ENCODE measurements at regions not wholly inside any gene's neighbourhood (a gene's known extent, or its start where the extent isn't known, plus 50 kb on each side); places are given as distances from the start of the nearest gene placed in this dataset.

DNA sequence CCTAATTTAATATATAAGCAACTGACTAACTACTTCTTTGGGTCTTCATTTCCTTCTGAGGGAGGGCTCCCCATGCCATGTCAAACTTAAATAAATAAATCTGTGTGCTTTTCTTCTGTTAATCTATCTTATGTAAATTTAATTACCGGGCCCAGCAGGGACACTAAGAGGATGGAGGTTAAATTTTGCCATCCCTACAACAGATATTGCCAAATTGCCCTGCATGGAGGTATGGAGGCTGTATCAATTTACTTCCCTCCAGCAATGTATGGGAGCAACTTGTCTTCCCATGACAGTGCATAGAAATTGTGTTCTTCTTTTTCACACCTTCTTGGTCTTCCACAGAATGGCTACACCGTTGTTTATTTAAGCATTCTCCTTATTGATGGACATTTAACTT lies 129.0 kb downstream of the NFKBIZ start:
- intact Hi-C loops (cut with DNase I), result no loop called here
- no peak for ATAC-seq
- Histone ChIP-seq H3K27ac (no peak overlapping the region), H3K27me3 (ENCODE audit: low read depth) (no peaks in the 10 kb centered on the region), H3K9me3 (no peaks in the 10 kb centered on the region), H3K4me3 (no peak overlapping the region), H3K4me1 (no peaks in the 10 kb centered on the region), H3K36me3 (no peaks in the 10 kb centered on the region)
- DNase-seq, result no peak
- TF ChIP-seq, protein P1, sequence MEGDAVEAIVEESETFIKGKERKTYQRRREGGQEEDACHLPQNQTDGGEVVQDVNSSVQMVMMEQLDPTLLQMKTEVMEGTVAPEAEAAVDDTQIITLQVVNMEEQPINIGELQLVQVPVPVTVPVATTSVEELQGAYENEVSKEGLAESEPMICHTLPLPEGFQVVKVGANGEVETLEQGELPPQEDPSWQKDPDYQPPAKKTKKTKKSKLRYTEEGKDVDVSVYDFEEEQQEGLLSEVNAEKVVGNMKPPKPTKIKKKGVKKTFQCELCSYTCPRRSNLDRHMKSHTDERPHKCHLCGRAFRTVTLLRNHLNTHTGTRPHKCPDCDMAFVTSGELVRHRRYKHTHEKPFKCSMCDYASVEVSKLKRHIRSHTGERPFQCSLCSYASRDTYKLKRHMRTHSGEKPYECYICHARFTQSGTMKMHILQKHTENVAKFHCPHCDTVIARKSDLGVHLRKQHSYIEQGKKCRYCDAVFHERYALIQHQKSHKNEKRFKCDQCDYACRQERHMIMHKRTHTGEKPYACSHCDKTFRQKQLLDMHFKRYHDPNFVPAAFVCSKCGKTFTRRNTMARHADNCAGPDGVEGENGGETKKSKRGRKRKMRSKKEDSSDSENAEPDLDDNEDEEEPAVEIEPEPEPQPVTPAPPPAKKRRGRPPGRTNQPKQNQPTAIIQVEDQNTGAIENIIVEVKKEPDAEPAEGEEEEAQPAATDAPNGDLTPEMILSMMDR (IDR thresholded peaks at IDR 0.05), result no peak

DNA sequence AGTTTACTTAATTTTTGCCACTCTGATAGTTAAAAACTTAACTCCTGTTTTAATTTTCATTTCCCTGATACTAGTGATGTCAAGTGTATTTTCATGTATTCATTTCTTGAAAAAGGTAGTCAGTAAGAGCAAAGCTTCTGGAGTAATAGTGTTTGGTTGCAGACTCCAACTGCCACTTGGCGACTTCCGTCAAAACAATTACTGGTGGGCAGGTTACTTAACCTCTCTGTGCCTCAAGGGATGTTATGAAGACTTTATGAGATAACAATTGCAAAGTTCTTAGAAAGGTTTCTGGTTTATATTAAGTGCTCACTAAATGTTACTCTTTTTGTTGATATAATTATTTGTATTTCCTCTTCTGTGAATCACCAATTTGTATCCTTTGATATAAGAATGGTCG lies 129.7 kb downstream of the NFKBIZ start:
- Histone ChIP-seq H3K36me3 (no peaks in the 10 kb centered on the region), H3K4me1 (no peaks in the 10 kb centered on the region), H3K9me3 (no peaks in the 10 kb centered on the region), H3K27ac (no peak overlapping the region), H3K27me3 (ENCODE audit: low read depth) (no peaks in the 10 kb centered on the region), H3K4me3 (no peak overlapping the region)
- no peak for DNase-seq
- intact Hi-C loops (cut with DNase I), result no loop called here
- no peak for ATAC-seq
- TF ChIP-seq, protein P1 (IDR thresholded peaks at IDR 0.05), result no peak

DNA sequence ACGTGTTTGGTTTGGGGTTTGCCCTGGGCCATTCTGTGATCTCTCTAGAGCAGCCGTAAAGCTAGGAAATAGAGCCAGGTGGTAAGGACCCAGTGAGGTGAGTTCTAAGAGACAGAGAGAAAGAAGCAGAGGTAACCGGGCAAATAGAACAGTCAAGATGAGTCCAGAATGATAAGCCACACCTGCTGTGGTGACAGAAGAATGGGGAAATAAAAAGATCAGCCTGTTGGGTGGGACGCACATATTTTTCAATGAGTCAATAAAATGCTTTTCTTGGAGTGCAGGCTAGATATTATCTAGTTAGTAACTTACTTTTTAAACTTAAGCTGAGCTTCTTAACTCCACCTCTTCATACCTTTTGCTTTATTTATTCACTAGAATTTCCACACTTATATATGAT lies 135.0 kb downstream of the NFKBIZ start:
- intact Hi-C loops (cut with DNase I), result no loop called here
- DNase-seq (no peak), ATAC-seq (no peak)
- Histone ChIP-seq H3K27me3 (ENCODE audit: low read depth) (no peaks in the 10 kb centered on the region), H3K27ac (no peak overlapping the region), H3K36me3 (no peaks in the 10 kb centered on the region), H3K9me3 (no peaks in the 10 kb centered on the region), H3K4me1 (no peaks in the 10 kb centered on the region), H3K4me3 (no peak overlapping the region)
- TF ChIP-seq, protein P1 (IDR thresholded peaks at IDR 0.05), result no peak

DNA sequence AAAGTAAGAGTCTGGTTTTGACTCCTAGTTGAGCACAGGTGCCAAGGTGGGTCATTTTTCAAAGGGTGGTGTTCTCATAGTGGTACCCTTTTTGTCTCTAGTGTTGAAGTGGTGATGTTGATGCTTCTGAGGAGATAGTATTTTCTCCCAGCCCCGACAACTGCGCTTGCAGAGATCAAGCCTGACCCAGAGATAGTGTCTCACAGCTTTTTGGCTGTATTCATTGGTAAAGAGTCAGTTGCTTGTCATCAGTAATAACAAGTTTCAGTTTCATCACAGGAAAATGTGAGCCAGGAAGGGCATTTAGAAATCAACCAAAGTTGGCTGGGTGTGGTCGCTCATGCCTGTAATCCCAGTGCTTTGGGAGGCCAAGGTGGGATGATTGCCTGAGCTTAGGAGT lies 139.3 kb downstream of the NFKBIZ start:
- H3K27me3 ChIP-seq (ENCODE audit: low read depth), result no peaks in the 10 kb centered on the region
- H3K36me3 ChIP-seq, result no peaks in the 10 kb centered on the region
- ATAC-seq (no peak), DNase-seq (no peak)
- TF ChIP-seq, protein P1 (IDR thresholded peaks at IDR 0.05), result no peak
- no peaks in the 10 kb centered on the region for H3K4me1 ChIP-seq
- no peak overlapping the region for H3K27ac ChIP-seq
- H3K4me3 ChIP-seq, result no peak overlapping the region
- intact Hi-C loops (cut with DNase I), result no loop called here
- no peaks in the 10 kb centered on the region for H3K9me3 ChIP-seq

DNA sequence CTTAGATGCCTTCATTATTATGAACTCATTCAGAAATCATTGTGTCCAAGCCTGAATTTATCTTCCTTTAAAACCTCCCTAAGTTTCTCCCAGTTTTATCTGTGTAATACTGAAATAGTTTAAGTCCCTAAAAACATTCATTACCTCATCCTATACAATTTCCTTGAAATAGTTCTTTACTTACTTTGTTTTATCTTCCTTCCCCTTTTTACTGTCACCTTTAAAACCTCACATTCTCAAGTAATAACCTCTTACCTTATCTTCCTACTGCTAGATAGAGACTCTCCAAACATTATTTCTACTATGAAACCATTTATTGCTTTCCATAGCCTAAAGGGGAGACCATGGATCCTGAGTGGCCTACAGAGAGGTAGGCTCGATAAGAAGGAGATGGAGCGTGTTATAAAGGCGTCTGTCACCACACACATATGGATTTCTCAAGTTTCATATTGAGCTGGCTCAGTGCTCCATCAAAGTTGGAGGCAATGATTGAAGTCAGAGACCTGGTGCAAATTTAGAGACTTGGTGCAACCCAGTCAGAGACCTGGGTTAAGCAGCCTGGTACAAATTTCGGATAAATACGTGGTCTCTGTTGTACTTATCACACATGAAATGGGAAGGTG lies 140.4 kb downstream of the NFKBIZ start:
- Histone ChIP-seq H3K36me3 (no peaks in the 10 kb centered on the region), H3K27me3 (ENCODE audit: low read depth) (no peaks in the 10 kb centered on the region), H3K4me3 (no peak overlapping the region), H3K27ac (no peak overlapping the region), H3K4me1 (no peaks in the 10 kb centered on the region), H3K9me3 (no peaks in the 10 kb centered on the region)
- TF ChIP-seq, protein P1 (IDR thresholded peaks at IDR 0.05), result no peak
- intact Hi-C loops (cut with DNase I), result no loop called here
- DNase-seq, result no peak
- ATAC-seq, result no peak

DNA sequence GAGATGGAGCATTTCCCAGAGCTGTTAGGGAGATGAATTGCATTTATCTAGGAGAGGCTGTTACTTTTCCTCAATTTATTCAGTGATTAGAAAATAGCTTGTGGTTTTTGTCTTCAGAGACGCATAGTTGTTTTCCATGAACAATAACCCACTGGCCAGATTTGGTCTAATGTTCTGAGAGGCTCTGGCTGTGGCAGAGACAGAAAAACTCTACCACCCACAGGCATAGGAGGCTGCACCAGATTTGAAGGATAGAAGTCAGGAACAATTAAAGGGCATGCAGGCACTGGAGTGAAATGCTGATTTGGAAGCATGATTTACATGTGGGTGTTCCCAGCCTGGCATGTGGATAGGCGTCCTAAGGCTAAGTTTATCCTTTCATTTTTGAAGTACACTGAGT lies 143.5 kb downstream of the NFKBIZ start:
- no peaks in the 10 kb centered on the region for H3K9me3 ChIP-seq
- no peak overlapping the region for H3K27ac ChIP-seq
- DNase-seq, result no peak
- no peak overlapping the region for H3K4me3 ChIP-seq
- H3K4me1 ChIP-seq, result no peaks in the 10 kb centered on the region
- intact Hi-C loops (cut with DNase I), result no loop called here
- ATAC-seq, result no peak
- TF ChIP-seq, protein P1 (IDR thresholded peaks at IDR 0.05), result no peak
- no peaks in the 10 kb centered on the region for H3K36me3 ChIP-seq
- no peaks in the 10 kb centered on the region for H3K27me3 ChIP-seq (ENCODE audit: low read depth)
